Mesothelial cell of epicardium (in vitro differentiated cells): ENCODE measurements at regions not wholly inside any gene's neighbourhood (a gene's known extent, or its start where the extent isn't known, plus 50 kb on each side); places are given as distances from the start of the nearest gene placed in this dataset.

Experiments
- DNase-seq, 2 experiments: peaks; one replicate each; pipeline ENCODE4 v3.0.0; 2021; ENCODE audit warnings: low spot score in 2 of 2; ENCODE audit not compliant: unreplicated experiment in 2 of 2
- H3K27ac Mint-ChIP-seq: 2 replicates; pipeline ENCODE4 v1.8.0; 2021; ENCODE audit warnings: mixed read lengths
- H3K27me3 Mint-ChIP-seq: 2 replicates; pipeline ENCODE4 v1.8.0; 2021; ENCODE audit warnings: low read depth, mixed read lengths
- H3K36me3 Mint-ChIP-seq: 2 replicates; pipeline ENCODE4 v1.8.0; 2021; ENCODE audit warnings: mixed read lengths
- H3K4me1 Mint-ChIP-seq: 2 replicates; pipeline ENCODE4 v1.8.0; 2021; ENCODE audit warnings: mixed read lengths
- H3K4me3 Mint-ChIP-seq: 2 replicates; pipeline ENCODE4 v1.8.0; 2021; ENCODE audit warnings: mild to moderate bottlenecking, moderate library complexity, mixed read lengths
- H3K9me3 Mint-ChIP-seq: 2 replicates; pipeline ENCODE4 v1.8.0; 2021; ENCODE audit warnings: mixed read lengths
- CTCF ChIP-seq: fragments of 200-600 bp; sonication (generic); IDR thresholded peaks from one replicate; pipeline ENCODE4 v1.5.0; 2021; ENCODE audit warnings: antibody characterized with exemption; ENCODE audit not compliant: unreplicated experiment

DNA sequence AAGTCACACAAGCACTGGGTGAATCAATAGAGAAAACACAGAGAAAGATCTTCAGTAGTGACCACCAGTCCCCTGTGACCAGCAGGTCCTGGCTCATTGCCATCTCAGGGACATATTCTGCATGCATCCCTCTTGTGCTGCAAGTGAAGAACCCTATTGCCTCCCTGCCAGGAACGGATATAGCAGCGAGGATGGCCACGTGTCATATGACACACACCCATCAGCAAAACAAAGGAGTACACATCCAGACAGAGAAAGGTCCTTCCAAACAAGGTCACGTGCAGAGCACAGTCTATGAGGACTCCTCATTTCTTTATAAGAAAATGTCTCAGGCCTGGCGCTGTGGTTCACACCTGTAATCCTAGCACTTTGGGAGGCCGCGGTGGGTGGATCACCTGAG is 638.4 kb downstream of the FLRT2 start:
- DNase-seq: no peak
- Mint-ChIP-seq H3K27ac (no peak overlapping the region), H3K4me3 (no peak overlapping the region), H3K9me3 (peaks cover 18% of the 10 kb centered on the region), H3K4me1 (no peaks in the 10 kb centered on the region), H3K36me3 (no peaks in the 10 kb centered on the region), H3K27me3 (no peaks in the 10 kb centered on the region)
- TF ChIP-seq CTCF: no peak

DNA sequence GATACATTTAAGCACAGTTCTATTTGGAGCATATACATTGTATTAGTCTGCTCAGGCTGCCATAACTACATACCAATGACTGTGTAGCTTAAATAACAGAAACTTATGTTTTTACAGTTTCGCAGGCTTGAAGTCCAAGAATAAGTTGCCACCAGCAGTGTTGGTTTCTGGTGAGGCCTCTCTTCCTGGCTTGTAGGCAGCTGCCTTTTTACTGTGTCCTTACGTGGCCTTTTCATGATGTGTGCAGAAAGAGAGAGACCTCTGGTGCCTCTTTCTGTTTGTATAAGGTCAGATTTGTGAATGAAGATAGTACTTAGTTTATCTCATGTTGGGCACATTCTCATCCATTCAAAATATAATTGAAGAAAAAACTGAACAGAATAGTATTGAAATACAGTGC is 636.6 kb downstream of the FLRT2 start:
- peaks cover 6% of the 10 kb centered on the region for H3K27me3 Mint-ChIP-seq
- no peak overlapping the region for H3K4me3 Mint-ChIP-seq
- TF ChIP-seq CTCF: no peak
- no peak overlapping the region for H3K27ac Mint-ChIP-seq
- DNase-seq: no peak
- H3K36me3 Mint-ChIP-seq: no peaks in the 10 kb centered on the region
- no peaks in the 10 kb centered on the region for H3K4me1 Mint-ChIP-seq
- peaks cover 11% of the 10 kb centered on the region for H3K9me3 Mint-ChIP-seq

DNA sequence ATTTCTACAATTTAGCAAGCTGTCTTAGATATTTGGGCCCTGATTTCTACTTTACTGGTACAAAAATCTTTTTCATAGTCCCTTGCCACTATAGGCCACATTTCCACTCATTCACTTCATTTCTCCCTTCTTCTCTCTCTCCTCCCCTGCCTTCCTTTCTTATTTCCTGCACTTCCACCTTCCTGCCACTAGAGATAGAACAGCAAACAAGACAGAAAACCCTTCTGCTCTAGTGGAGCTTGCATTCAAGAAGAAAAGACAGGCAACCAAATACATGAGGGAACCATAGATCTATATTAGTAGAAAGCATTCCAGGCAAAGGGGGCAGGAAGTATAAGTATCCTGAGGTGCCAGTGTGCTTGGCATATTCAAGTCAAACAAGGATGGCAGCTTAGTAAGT is 623.5 kb downstream of the FLRT2 start:
- Mint-ChIP-seq H3K4me1 (peaks cover 1% of the 10 kb centered on the region), H3K27ac (no peak overlapping the region), H3K4me3 (no peak overlapping the region), H3K36me3 (no peaks in the 10 kb centered on the region), H3K9me3 (no peaks in the 10 kb centered on the region), H3K27me3 (no peaks in the 10 kb centered on the region)
- DNase-seq: no peak
- no peak for TF ChIP-seq CTCF

DNA sequence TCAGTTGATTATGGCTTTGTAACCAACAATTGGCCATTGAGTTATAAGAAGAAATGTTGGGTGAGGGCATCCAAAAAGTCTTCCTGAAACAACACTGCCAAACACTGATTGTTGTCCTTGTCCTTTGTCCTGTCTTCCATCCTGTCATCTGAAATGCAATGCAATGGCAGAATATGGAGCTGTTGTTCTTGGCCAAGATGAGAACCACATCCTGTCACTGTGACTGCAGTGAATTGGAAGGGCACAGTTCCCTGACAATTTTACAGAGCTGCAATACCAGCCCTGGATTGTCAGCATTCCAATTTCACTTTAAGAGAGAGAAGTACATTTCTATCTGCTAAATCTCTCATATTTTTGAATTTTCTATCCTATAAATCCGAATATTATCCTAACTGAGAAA is 613.3 kb downstream of the FLRT2 start:
- peaks cover 13% of the 10 kb centered on the region for H3K9me3 Mint-ChIP-seq
- TF ChIP-seq CTCF: no peak
- H3K36me3 Mint-ChIP-seq: no peaks in the 10 kb centered on the region
- H3K4me1 Mint-ChIP-seq: no peaks in the 10 kb centered on the region
- no peak for DNase-seq
- no peaks in the 10 kb centered on the region for H3K27me3 Mint-ChIP-seq
- H3K27ac Mint-ChIP-seq: no peak overlapping the region
- H3K4me3 Mint-ChIP-seq: no peak overlapping the region

GRCh38 chr14:86141966-86142365 is 612.0 kb downstream of the FLRT2 start:
- TF ChIP-seq CTCF: no peak
- peaks cover 15% of the 10 kb centered on the region for H3K9me3 Mint-ChIP-seq
- no peak overlapping the region for H3K27ac Mint-ChIP-seq
- no peaks in the 10 kb centered on the region for H3K4me1 Mint-ChIP-seq
- no peaks in the 10 kb centered on the region for H3K27me3 Mint-ChIP-seq
- H3K4me3 Mint-ChIP-seq: no peak overlapping the region
- DNase-seq: no peak
- no peaks in the 10 kb centered on the region for H3K36me3 Mint-ChIP-seq

GRCh38 chr14:86129426-86129825 is 599.5 kb downstream of the FLRT2 start:
- Mint-ChIP-seq H3K27me3 (peaks cover 3% of the 10 kb centered on the region), H3K27ac (no peak overlapping the region), H3K9me3 (peaks cover 5% of the 10 kb centered on the region), H3K36me3 (no peaks in the 10 kb centered on the region), H3K4me1 (no peaks in the 10 kb centered on the region), H3K4me3 (no peak overlapping the region)
- TF ChIP-seq CTCF: no peak
- no peak for DNase-seq
